IMR-90 (cell line): ENCODE measurements at regions not wholly inside any gene's neighbourhood (a gene's known extent, or its start where the extent isn't known, plus 50 kb on each side); places are given as distances from the start of the nearest gene placed in this dataset.

Source experiments
- ATAC-seq: fragments of 200-7000 bp; cut with Tn5 transposase; 2 replicates; pipeline ENCODE4 v1.9.1; 2020; ENCODE audit warnings: low read depth, mild to moderate bottlenecking, moderate library complexity
- BruUV-seq: library from RNA; stranded (reverse); fragments of 400-500 nt; replicated peaks from 2 replicates; lab custom pipeline; 2021; lab: Mats Ljungman, UMichigan
- CTCF ChIA-PET: fragments of 300-600 bp; formaldehyde crosslinking; extraction: SDS; loops from one replicate; lab custom pipeline; 2021; ENCODE audit warnings: antibody characterized with exemption; lab: Yijun Ruan, JAX
- POLR2A ChIA-PET: fragments of 300-600 bp; sonication (Branson Sonifier 250); formaldehyde crosslinking; loops from one replicate; lab custom pipeline; 2022; ENCODE audit warnings: antibody characterized with exemption; ENCODE audit not compliant: unreplicated experiment; lab: Charles Lee
- DNase-seq: peaks from one replicate; pipeline ENCODE4 v3.0.0; 2013
- H2AFZ ChIP-seq: replicated peaks from 2 replicates; pipeline ENCODE3; 2013; ENCODE audit warnings: low read length, mild to moderate bottlenecking; ENCODE audit not compliant: poor library complexity
- H2AK5ac ChIP-seq: 2 replicates; pipeline ENCODE4 v1.6.1; 2013; ENCODE audit warnings: low read depth, low read length, inconsistent platforms
- H2AK9ac ChIP-seq: replicated peaks from 2 replicates; pipeline ENCODE3; 2013; ENCODE audit warnings: mild to moderate bottlenecking, low read depth, low read length, moderate library complexity; ENCODE audit not compliant: poor library complexity
- H2BK120ac ChIP-seq: 2 replicates; pipeline ENCODE4 v1.6.1; 2013; ENCODE audit warnings: low read depth, low read length, inconsistent platforms
- H2BK15ac ChIP-seq: 3 replicates; pipeline ENCODE4 v1.6.1; 2013; ENCODE audit warnings: low read depth, low read length, inconsistent platforms
- H2BK20ac ChIP-seq: 2 replicates; pipeline ENCODE4 v1.6.1; 2013; ENCODE audit warnings: low read depth, mild to moderate bottlenecking, inconsistent platforms, low read length, moderate library complexity
- H2BK5ac ChIP-seq: 2 replicates; pipeline ENCODE4 v1.6.1; 2013; ENCODE audit warnings: mild to moderate bottlenecking, low read depth, low read length, inconsistent platforms; ENCODE audit not compliant: poor library complexity, severe bottlenecking
- H3K14ac ChIP-seq: replicated peaks from 2 replicates; pipeline ENCODE4 v1.6.1; 2013; ENCODE audit warnings: low read depth, low read length, inconsistent platforms
- H3K18ac ChIP-seq: 2 replicates; pipeline ENCODE4 v1.6.1; 2013; ENCODE audit warnings: low read depth, low read length, control low read depth
- H3K23ac ChIP-seq: 2 replicates; pipeline ENCODE4 v1.6.1; 2013; ENCODE audit warnings: low read depth, low read length, inconsistent platforms
- H3K27ac ChIP-seq: 2 replicates; pipeline ENCODE4 v1.5.1; 2013; ENCODE audit warnings: mild to moderate bottlenecking, control low read depth, low read length; ENCODE audit not compliant: insufficient read depth
- H3K27me3 ChIP-seq: 2 replicates; pipeline ENCODE4 v1.6.1; 2013; ENCODE audit warnings: low read length; ENCODE audit not compliant: control insufficient read depth, insufficient read depth
- H3K36me3 ChIP-seq: 2 replicates; pipeline ENCODE4 v1.6.1; 2013; ENCODE audit warnings: low read length, mixed read lengths; ENCODE audit not compliant: control insufficient read depth, insufficient read depth
- H3K4ac ChIP-seq: 2 replicates; pipeline ENCODE4 v1.6.1; 2013; ENCODE audit warnings: low read depth, low read length, inconsistent platforms
- H3K4me1 ChIP-seq: 2 replicates; pipeline ENCODE4 v1.6.1; 2013; ENCODE audit warnings: low read length, mixed read lengths; ENCODE audit not compliant: control insufficient read depth, insufficient read depth
- H3K4me2 ChIP-seq: 2 replicates; pipeline ENCODE4 v1.6.1; 2013; ENCODE audit warnings: low read depth, mild to moderate bottlenecking, control low read depth, low read length, moderate library complexity
- H3K4me3 ChIP-seq: 2 replicates; pipeline ENCODE4 v1.5.1; 2013; ENCODE audit warnings: low read depth, mild to moderate bottlenecking, control low read depth, low read length, moderate library complexity; ENCODE audit not compliant: insufficient read depth
- H3K56ac ChIP-seq: 2 replicates; pipeline ENCODE4 v1.6.1; 2013; ENCODE audit warnings: low read length, inconsistent platforms; ENCODE audit not compliant: insufficient read depth; ENCODE audit errors: extremely low read depth
- H3K79me1 ChIP-seq, 2 experiments: 2 replicates each; pipeline ENCODE4 v1.6.1; 2013; ENCODE audit warnings: low read length in 2 of 2, inconsistent platforms in 1 of 2, low read depth in 1 of 2
- H3K9ac ChIP-seq: 2 replicates; pipeline ENCODE4 v1.6.1; 2013; ENCODE audit warnings: low read depth, low read length, control low read depth
- H3K9me1 ChIP-seq: 2 replicates; pipeline ENCODE4 v1.6.1; 2013; ENCODE audit warnings: low read length, inconsistent platforms; ENCODE audit not compliant: insufficient read depth
- H3K9me3 ChIP-seq: 2 replicates; pipeline ENCODE4 v1.6.1; 2013; ENCODE audit warnings: low read length; ENCODE audit not compliant: control insufficient read depth, insufficient read depth
- H4K20me1 ChIP-seq: 2 replicates; pipeline ENCODE4 v1.6.1; 2013; ENCODE audit warnings: low read length, inconsistent platforms; ENCODE audit not compliant: insufficient read depth
- H4K5ac ChIP-seq: 2 replicates; pipeline ENCODE4 v1.6.1; 2013; ENCODE audit warnings: mild to moderate bottlenecking, low read depth, low read length, control low read depth
- H4K8ac ChIP-seq, 2 experiments: 2 replicates each; pipeline ENCODE4 v1.6.1; 2013; ENCODE audit warnings: low read depth in 2 of 2, low read length in 2 of 2, control low read depth in 1 of 2, inconsistent platforms in 1 of 2
- H4K91ac ChIP-seq: 2 replicates; pipeline ENCODE4 v1.6.1; 2013; ENCODE audit warnings: low read depth, low read length, inconsistent platforms; ENCODE audit not compliant: insufficient read depth
- BHLHE40 ChIP-seq: fragments of 150-350 bp; IDR thresholded peaks from 2 replicates; pipeline ENCODE4 v1.6.1; 2016; ENCODE audit warnings: mild to moderate bottlenecking, low read depth, low read length
- CEBPB ChIP-seq: IDR thresholded peaks from 2 replicates; pipeline ENCODE4 v1.6.1; 2012; ENCODE audit warnings: low read depth, low read length, improper control_type of control experiment
- CHD1 ChIP-seq: IDR thresholded peaks from 2 replicates; pipeline ENCODE4 v1.6.1; 2012; ENCODE audit warnings: low read depth, low read length, improper control_type of control experiment
- CTCF ChIP-seq: conservative IDR thresholded peaks from 2 replicates; pipeline ENCODE4 v1.5.1; 2012; ENCODE audit warnings: mild to moderate bottlenecking, low read depth, low read length, improper control_type of control experiment
- ELK1 ChIP-seq: fragments of 150-350 bp; IDR thresholded peaks from 2 replicates; pipeline ENCODE4 v1.6.1; 2016; ENCODE audit warnings: low read depth, mild to moderate bottlenecking, low read length, moderate library complexity, borderline replicate concordance
- FOS ChIP-seq: fragments of 150-350 bp; IDR thresholded peaks from 2 replicates; pipeline ENCODE4 v1.6.1; 2016; ENCODE audit warnings: low read depth, low read length
- MAFK ChIP-seq: IDR thresholded peaks from 2 replicates; pipeline ENCODE4 v1.6.1; 2012; ENCODE audit warnings: low read depth, low read length, improper control_type of control experiment
- MAZ ChIP-seq: IDR thresholded peaks from 2 replicates; pipeline ENCODE4 v1.6.1; 2012; ENCODE audit warnings: low read depth, mild to moderate bottlenecking, low read length, improper control_type of control experiment, moderate library complexity, borderline replicate concordance
- MXI1 ChIP-seq: IDR thresholded peaks from 2 replicates; pipeline ENCODE4 v1.6.1; 2012; ENCODE audit warnings: low read depth, mild to moderate bottlenecking, low read length, moderate library complexity, borderline replicate concordance
- NFE2L2 ChIP-seq: fragments of 150-350 bp; IDR thresholded peaks from 2 replicates; pipeline ENCODE4 v1.6.1; 2016; ENCODE audit warnings: low read depth, mild to moderate bottlenecking, low read length
- POLR2A ChIP-seq: IDR thresholded peaks from 2 replicates; pipeline ENCODE4 v1.6.1; 2012; ENCODE audit warnings: mild to moderate bottlenecking, low read depth, low read length
- RAD21 ChIP-seq: IDR thresholded peaks from 2 replicates; pipeline ENCODE4 v1.6.1; 2012; ENCODE audit warnings: low read length, improper control_type of control experiment
- RCOR1 ChIP-seq: IDR thresholded peaks from 2 replicates; pipeline ENCODE4 v1.6.1; 2012; ENCODE audit warnings: mild to moderate bottlenecking, low read length, improper control_type of control experiment; ENCODE audit not compliant: insufficient replicate concordance
- RFX5 ChIP-seq: IDR thresholded peaks from 2 replicates; pipeline ENCODE4 v1.8.0; 2012; ENCODE audit warnings: low read depth, mild to moderate bottlenecking, low read length, moderate library complexity
- SMC3 ChIP-seq: fragments of 150-350 bp; IDR thresholded peaks from 2 replicates; pipeline ENCODE4 v1.6.1; 2016; ENCODE audit warnings: low read depth, mild to moderate bottlenecking, antibody characterized with exemption, low read length, moderate library complexity
- USF2 ChIP-seq: fragments of 150-350 bp; IDR thresholded peaks from 2 replicates; pipeline ENCODE4 v1.6.1; 2017; ENCODE audit warnings: mild to moderate bottlenecking, antibody characterized with exemption, low read length, low read depth
- dilution Hi-C: fragments of 300-500 bp; cut with HindIII; formaldehyde crosslinking; loops from one replicate; pipeline ENCODE4 v1.14.3; 2018; ENCODE audit warnings: low sequenced_read_pairs; ENCODE audit not compliant: unreplicated experiment
- in situ Hi-C: fragments of 300-500 bp; cut with MboI; formaldehyde crosslinking; loops from 3 replicates; pipeline ENCODE4 v1.14.3; 2019; ENCODE audit warnings: low sequenced_read_pairs, inconsistent platforms, mixed read lengths
- intact Hi-C: fragments of 100-400 bp; cut with micrococcal nuclease; formaldehyde crosslinking; loops from 2 replicates; pipeline ENCODE4 v1.10.0; 2022

DNA sequence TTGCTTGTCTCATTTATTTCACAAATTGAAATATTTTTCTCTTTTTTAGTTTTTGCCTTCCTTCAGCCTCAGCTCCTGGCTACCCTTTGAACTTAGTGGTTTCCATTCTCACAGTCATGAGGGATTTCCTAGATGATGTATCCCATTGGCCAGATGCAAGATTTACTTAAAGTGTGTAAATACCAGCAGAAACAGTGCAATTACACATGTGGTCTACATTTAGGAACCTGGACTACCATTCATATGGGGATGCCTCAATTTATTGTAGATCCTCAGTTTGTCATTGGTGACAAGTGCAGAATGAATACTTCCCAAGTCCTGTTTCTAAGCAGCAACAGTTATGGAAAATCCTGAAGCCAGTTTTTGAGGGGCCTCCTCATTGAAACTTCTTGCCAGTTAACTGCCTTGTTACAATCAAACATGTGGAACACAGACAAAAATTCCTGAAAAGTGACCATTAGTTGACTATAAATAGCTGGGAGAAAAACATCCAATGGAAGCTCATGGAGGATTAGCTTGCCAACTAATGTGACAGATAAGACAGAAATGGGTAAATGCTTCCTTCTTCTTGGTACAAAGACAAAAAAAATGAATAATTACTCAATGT is 113.6 kb upstream of the FER start:
- TF ChIP-seq RFX5: no peak
- no peak for TF ChIP-seq MAFK
- no peak for TF ChIP-seq CHD1
- no peak for TF ChIP-seq RCOR1
- no peak for TF ChIP-seq RAD21
- no peak for TF ChIP-seq NFE2L2
- no peak for TF ChIP-seq SMC3
- no peak for TF ChIP-seq FOS
- TF ChIP-seq USF2: no peak
- no peak for TF ChIP-seq ELK1
- no peak for TF ChIP-seq BHLHE40
- TF ChIP-seq MAZ: no peak
- TF ChIP-seq CEBPB: no peak
- no peak for TF ChIP-seq POLR2A
- no peak for TF ChIP-seq CTCF
- TF ChIP-seq MXI1: no peak
- ATAC-seq: no peak

More for the DNA sequence above, 113.6 kb upstream of the FER start:
- Histone ChIP-seq H2AK9ac (no peak overlapping the region), H2BK5ac (no peak overlapping the region), H4K8ac (no peak overlapping the region), H3K23ac (no peak overlapping the region), H3K9me3 (no peaks in the 10 kb centered on the region), H3K4me3 (no peak overlapping the region), H2BK15ac (no peak overlapping the region), H3K4me1 (peaks cover 6% of the 10 kb centered on the region), H3K9me1 (no peaks in the 10 kb centered on the region; the same call in 1 of the 2 replicates), H3K14ac (no peak overlapping the region), H3K79me1 (no peaks in the 10 kb centered on the region), H4K5ac (no peak overlapping the region), H2AK5ac (no peak overlapping the region), H3K36me3 (no peaks in the 10 kb centered on the region), H3K27me3 (no peaks in the 10 kb centered on the region), H4K91ac (no peak overlapping the region), H2BK120ac (no peak overlapping the region), H3K27ac (no peak overlapping the region), H3K9ac (no peak overlapping the region), H3K4me2 (no peak overlapping the region), H3K56ac (no peak overlapping the region), H2BK20ac (no peak overlapping the region), H2AFZ (no peak overlapping the region), H3K4ac (no peak overlapping the region), H4K20me1 (no peaks in the 10 kb centered on the region), H3K18ac (no peak overlapping the region)
- in situ Hi-C loops: no loop called here
- intact Hi-C loops: loop anchor here (2.0 kb wide), 1 partner anchor 111 kb away; no protein-coding TSS in a partner anchor
- dilution Hi-C loops: no loop called here
- BruUV-seq: no TSS peak
- ChIA-PET POLR2A (interaction anchor here (0.5 kb wide), 1 partner anchor 156 kb away, joined by 3 read pairs; no protein-coding TSS in a partner anchor), CTCF (no interaction called here)
- peak; percentile 48 for DNase-seq
